HG03108 (cell line): ENCODE measurements at regions not wholly inside any gene's neighbourhood (a gene's known extent, or its start where the extent isn't known, plus 50 kb on each side); places are given as distances from the start of the nearest gene placed in this dataset.
"Not testable (repeated sequence)": the region's sequence is repeated elsewhere in the genome, so short reads cannot be mapped to it uniquely, and the experiment has no call there.

Experiments used
- ATAC-seq: cut with Tn5 transposase; IDR thresholded peaks from one replicate; pipeline ENCODE4 v1.9.1; 2021; ENCODE audit warnings: moderate library complexity; ENCODE audit not compliant: unreplicated experiment

GRCh38 chr5:177664737-177665136, 64.8 kb downstream of the B4GALT7 start:
- ATAC-seq, result not testable (repeated sequence)

DNA sequence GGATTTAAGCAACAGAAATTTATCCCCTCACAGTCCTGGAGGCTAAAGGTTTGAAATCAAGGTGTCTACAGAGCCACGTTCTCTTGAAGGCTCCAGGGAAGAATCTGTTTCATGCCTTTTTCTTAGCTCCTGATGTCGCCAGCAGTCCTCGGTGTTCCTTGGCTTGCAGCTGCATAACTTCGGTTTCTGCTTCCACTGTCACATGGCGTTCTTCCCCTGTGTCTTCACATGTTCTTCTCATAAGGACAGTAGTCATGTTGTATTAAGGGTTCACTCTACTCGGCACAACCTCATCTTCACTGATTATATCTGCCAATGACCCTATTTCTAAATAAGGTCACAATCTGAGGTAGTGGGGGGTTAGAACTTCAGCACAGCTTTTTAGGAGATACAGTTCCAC, 65.2 kb downstream of the B4GALT7 start:
- not testable (repeated sequence) for ATAC-seq

- ATAC-seq, result not testable (repeated sequence)
Measured at GRCh38 chr5:177665960-177666359, 66.0 kb downstream of the B4GALT7 start.

GRCh38 chr5:177671035-177671754, 71.3 kb downstream of the B4GALT7 start:
- peak; percentile 24 for ATAC-seq

- ATAC-seq, result peak; percentile 65
Measured at GRCh38 chr5:177671755-177672690, 72.1 kb downstream of the B4GALT7 start.
